HG03520 (cell line): ENCODE measurements at regions not wholly inside any gene's neighbourhood (a gene's known extent, or its start where the extent isn't known, plus 50 kb on each side); places are given as distances from the start of the nearest gene placed in this dataset.

ENCODE experiments used
- ATAC-seq: cut with Tn5 transposase; IDR thresholded peaks from one replicate; pipeline ENCODE4 v1.9.1; 2021; ENCODE audit warnings: mild to moderate bottlenecking, moderate library complexity; ENCODE audit not compliant: unreplicated experiment

DNA sequence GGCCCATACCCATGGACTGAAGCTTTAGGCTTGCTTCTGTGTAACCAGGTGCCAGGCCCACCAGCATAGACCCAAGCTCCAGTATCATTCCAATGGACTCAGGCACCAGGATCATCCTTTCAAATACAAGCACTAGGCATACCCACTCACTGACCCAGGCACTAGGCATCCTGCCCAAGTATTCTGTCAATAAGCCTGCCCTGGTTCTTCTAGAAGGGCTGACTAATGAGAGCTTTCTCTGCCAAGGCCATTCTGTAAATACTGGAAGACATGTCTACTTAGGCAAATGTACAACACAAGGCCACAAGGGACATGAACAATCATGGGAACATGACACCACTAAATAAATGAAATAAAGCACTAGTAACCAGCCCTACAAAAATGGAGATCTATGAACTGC is 352.2 kb downstream of the FSCB start:
- no peak for ATAC-seq

DNA sequence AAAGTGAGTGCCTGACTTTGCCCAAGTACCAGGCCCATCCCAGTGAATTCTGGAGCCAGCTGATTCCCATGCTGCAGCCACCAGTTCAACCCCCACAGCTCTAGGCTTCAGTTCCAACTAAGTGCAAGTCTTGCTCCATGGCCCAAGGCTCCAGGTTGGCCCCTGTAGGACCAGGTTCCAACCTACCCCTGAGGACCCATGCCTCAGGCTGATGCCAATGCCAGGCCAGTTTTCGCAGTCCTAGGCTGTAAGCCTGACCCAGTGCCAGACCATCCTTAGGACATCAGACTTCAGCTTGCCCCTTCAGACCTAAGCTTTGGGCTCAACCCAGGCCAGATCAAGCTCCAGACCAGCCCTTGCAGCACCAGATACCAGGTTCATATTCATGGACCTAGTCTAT is 352.6 kb downstream of the FSCB start:
- no peak for ATAC-seq

DNA sequence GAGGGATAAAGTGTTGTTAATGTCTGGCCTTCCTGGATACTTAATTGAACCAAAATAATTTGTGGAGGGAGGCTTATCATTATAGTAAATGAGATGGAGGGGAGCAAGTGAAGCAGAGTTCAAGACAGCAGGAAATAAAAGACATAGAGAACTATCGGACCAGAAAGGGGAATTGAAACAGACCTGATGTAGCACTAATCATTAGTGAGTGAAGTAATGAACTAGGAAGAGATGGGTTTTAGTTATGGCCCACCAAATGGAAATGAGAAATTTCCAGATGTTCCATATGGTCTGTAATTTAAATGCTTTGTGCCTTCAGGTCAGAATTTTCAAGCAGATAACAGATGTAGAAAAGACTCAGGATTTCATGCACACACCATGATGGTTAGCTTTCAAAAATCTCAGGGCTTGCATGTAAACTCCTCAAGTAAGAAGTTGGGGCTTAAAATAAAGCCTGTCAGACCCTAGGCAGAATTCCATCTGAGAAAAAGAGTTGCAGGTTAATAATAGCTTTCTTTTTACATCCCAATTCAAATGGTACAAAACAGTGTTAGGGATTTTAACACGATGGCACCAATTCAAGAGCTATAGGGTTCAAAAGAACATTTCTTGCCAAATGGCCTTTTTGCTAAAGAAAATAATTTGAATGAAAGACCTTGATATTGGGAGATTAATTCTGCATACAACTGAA is 355.8 kb downstream of the FSCB start:
- no peak for ATAC-seq

DNA sequence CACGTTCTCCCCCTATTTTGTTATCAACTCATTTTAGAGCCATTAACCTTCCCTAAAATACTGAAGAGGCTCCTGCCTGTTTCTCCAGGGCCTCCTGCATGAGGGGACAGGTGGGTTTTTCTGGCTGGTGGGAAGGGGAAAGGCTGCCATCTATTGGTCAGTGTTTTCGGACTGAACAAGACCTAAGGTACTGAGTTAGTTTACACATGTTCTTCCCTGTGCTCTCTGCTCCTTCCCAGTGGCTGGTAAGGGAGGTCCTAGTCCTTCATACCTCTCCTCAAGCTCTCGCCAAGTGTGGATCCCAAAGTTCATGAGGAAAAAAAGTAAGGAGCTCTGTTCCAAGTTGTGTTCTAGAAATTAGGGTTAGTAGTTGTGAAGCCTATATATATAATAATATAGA is 357.5 kb downstream of the FSCB start:
- ATAC-seq, result no peak

DNA sequence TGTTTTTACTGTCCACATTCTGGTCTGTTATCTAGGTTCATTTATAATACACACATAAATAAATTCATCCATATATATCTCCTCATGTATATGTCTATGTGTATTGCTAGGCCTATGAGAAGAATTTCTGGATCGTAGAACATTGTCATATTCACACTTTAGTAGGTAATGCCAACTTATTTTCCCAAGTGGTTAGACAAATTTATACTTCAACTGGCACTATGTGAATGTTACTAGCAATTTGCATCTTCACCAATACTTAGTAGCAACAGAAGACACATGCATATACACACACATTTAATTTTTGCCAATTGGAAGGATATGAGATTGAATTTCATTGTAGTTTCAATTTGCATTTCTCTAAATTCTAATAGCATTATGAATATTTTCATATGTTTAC is 365.1 kb downstream of the FSCB start:
- ATAC-seq, result no peak

DNA sequence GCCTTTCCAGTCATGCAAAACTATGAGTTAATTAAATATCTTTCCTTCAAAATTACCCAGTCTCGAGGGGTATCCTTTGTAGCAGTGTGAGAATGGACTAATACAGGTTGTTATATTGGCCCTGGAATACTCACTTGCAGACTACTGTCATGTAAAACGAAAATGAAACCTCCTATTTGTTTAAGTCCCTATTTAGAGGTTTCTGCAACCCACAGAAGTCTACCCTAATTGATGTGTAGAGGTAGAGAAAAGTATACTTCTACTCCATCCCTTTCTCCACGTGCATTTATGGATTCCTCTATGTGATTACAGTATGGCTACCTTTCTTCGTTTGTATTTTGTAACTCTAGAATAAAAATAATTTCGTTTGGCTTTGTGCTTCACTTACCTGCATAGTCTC is 371.1 kb downstream of the FSCB start:
- ATAC-seq, result no peak

DNA sequence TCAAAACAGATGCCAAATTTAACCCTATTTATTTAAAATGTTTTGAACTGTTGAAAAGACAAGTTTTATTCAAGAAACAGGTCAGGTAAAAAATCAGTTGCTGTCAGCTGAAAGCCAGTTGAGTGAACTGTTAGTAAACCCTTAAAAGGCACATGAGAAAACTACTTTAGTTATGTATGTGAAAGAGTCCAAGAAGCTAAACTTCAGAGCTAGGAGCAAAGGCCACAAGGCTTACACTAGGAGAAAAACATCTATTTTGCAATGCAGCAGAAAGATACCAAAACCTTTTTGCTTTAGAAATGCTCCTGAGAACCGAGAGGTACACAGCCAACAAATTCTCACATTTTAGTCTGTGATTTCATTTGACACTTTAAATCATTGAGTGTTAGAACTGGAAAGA is 375.2 kb downstream of the FSCB start:
- ATAC-seq, result no peak

DNA sequence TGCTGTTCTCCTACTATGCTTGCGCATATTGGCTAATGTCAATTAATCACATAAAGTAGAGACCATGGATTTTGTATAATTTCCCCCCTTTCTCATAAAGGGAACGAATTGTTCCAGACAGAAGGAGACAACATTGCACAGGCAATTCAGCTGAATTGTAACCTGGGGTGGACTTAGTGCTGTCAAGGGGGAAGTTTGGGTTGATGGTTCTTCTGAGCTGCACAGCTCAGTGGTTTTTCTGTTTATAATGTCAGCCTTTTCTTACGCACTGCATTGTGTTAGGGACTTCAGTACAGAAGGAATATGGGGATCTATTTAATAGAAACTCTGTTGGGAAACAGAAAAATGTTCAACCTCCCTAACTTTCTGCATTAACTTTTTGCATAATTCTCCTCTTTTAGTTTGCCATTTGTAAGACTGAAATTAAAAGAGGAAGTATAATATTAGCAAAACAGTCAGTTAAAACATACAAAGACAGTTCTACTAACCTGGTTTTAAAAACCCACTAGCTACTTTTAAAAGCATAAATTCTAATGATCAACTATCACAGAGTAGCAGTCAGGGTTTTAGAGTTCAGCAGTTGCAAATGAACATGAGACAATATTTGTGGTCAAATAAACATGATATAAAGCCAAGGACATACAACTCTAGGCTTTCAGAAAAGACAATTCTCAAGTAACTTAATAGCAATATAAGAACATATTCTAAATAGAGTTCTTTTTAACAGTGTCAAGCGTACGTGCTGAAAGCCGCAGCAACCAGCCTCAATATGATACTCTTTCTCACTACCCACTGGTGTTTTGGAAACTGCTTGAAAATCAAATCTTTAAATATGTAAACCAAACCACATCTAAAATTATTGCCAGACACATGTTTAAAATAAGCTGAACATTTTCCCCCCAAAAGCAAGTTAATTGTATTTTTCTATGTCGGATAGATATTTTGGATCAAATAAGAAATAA is 393.0 kb downstream of the FSCB start:
- ATAC-seq, result no peak

DNA sequence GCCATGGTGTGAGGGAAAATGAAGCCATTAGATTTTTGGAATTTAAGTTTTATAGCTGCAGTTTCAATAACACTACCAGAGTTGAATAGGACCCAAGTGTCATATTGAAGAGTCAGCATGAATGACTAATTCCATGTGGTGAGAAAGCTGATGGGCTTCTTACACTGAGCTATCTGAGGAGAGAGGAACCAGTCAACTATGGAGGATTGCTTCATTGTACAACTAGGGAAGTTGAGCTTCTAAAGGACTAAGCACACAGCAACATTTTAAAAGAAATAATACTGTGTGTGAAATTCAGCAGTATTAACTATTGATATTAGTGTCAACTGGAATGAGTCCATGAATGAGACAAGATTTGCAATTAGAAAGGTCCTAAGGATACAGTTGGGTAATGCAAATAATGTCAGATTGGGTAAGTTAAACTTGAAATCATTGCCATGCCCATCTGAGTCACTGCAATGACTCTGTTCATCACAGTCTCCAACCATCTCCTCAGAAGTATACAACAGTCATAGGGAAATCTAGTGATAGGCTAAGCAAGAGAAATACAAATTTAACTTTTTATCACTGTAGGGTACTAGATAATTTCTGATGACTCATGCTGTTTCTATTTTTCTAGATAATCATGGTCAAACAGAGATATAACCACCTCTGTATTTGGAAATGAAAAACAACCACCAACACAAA is 394.2 kb downstream of the FSCB start:
- no peak for ATAC-seq

DNA sequence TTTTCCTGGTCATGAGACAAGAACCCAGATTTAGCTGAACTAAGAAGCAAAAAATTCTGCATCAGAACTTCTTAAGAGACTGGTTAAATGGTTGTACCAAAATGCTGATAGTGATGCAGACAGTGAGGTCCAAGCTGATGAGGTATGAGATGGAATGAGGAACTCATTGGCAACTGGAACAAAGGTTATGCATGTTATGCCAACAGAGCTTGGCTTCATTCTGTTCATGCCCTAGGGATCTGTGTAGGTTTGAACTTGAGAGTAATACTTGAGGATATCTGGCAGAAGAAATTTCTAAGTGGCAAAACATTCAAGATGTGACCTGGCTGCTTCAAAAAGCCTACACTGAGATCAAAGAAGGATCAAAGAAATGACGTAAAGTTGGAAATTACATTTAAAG is 398.0 kb downstream of the FSCB start:
- no peak for ATAC-seq

DNA sequence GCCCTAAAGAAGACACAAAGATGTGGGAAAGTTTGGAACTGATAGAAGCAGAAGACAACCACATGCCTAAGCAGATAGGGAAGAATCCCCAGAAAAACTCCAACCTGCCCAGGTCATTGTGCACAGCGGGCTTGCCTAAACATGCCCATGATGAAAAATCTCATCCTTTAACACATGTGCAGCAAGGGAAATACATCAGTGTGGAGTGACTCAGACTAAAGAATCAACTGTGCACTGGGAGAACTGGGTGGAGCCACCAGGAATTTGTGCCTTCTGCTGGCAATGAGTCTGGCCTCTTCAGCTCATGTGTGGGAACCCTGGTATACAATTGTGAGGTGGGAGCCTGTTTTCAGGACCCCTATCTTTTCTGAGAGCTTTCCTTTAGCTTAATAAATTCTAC is 398.5 kb downstream of the FSCB start:
- no peak for ATAC-seq

DNA sequence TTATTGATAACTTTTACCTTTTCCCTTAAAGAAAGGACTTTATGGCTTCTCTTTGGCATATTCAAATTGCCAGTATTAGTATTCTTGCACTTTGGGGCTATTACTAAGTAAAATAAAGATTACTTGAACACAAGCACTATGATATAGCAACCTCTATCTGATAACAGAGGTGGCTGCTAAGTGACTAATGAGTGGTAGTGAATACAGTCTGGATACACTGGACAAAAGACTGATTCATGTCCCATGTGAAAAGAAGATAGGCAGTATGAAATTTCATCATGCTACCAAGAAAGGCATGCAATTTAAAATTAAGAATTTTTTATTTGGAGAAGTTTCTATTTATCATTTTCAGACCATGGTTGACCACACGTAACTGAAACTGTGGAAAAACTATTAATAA is 399.9 kb downstream of the FSCB start:
- ATAC-seq, result no peak

DNA sequence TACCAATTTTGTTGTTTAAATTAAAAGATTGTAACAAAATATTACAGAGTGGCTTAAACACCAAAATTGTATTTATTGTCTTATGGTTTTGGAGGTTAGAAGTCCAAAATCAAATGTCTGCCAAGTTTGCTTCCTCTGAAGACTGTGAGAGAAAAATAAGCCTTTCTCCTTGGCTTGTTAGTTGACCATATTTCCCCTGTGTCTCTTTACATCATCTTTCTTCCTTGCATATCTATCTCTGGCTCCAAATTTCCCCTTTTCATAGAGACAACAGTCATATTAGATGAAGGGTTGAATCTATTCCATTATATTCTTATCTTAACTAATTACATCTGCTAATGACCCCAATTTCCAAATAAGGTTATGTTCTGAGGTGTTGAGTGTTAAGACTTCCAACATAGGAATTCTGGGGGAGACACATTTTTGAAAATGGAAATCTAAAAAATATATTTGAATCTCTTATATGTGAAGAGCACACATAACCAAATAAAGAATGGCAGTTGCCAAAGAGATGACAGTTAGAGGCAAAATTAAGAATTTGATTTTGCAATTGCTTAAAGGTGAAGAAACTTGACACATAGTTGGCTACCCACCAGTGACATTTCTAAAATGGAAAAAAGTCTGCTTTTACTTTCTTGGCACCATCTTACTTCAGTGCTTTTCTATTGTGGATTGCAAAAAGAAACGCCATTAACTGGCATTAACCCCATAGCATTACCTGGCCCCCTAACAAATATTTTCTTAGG is 407.2 kb downstream of the FSCB start:
- ATAC-seq, result no peak

DNA sequence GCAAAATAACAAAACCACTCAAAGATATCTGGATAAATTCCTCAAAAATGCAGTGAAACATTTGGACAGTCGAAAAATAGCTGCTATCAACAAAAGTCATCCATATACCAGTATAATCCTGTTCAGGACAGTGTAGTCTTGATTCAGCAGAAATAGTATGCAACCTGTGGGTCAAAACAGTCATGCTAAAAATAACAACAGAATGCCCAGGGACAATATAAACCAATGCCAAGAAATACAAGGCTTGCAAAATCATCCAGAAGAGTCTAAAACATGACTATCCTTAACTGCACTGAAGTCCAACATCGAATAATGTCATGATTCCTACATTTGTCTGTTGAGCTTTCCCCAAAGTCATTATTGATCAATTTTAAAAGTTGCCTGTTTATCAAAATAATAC is 425.9 kb downstream of the FSCB start:
- ATAC-seq, result no peak

DNA sequence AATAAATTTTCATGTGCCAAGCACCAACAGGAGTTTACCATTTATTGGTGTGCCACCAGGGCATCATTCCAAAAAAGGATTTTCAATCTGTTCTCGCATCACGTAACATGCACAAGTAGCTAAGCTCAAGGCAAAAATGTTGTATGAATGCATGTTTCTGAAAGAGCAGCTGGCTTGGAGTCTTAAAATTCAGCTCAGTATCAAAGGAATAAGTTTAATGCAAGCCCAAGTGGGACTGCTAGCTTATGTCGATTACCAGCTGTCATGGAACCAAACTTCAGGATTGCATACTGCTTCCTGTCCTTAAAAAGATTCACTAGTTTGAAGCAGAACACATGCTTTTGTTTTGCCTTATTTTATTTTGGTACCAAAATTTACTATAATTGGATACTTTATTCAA is 437.0 kb downstream of the FSCB start:
- ATAC-seq, result no peak

DNA sequence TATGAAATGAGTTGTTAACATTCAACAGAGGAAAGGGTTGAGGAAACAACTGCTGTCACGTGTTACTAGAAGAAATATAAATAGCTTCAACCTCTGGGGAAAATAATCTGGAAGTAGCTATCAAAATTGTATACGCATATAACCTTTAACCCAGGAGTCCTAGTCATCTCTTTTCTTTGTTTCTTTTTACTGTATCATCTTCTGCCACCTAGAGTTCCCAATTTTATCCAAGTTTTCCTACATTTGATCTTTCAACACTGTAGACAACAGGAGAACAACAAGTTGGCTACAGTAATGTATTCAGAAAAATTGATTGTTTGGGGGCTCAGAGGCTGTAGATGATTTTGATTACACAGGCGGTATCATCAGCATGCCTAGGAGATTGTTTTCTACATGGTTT is 453.7 kb downstream of the FSCB start:
- ATAC-seq, result no peak

DNA sequence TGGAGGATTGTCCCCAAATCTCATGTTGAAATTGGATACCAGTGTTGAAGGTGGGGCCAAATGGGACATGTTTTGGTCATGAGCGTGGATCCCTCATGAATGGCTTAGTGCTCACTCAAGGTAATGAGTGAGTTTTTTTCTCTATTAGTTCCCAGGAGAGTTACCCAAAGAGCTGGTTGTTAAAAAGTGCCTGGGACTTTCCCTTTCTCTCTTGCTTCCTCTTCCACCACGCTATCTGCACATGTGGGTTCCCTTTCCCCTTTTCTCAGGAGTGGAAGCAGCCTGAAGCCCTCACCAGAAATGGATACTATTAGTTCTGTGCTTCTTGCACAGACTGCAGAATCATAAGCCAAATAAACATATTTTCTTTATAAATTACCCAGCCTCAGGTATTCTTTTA is 465.4 kb downstream of the FSCB start:
- ATAC-seq, result no peak

DNA sequence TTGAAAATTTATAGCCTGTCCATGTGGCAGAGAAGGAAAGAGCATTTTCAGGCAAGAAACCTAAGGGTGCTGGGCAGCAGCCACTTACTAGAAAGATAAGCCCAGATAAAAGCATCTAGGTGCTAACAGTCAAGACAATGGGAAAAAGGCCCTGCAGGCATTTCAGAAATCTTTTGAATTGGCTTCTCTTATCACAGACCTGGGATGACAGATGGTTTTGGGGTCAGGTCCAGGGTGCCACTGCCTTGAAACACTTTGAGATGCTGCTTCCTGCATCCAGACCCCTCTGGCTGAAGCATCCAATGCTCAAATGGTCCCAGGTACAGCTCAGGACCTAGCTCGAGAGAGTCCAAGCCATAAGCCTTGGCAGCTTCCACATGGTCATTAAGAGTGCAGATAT is 466.5 kb downstream of the FSCB start:
- ATAC-seq, result no peak

DNA sequence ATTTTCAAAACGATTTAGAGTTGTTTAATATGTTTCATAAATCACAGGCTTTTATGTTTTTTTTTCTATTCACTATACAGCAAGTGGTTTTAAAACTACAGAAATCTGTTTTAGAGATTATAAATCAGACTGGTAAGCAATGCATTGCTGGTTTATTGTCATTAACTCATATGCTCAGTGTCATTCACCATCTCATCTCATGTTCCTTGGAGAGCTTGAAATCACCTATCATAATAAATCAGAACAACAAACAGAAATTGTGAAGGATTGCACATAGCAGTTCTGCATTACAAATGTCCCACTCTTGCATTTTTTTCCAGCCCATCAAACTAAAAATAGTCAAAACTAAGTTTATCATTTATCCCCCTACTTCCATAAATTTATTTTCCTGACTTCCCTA is 470.8 kb downstream of the FSCB start:
- no peak for ATAC-seq

DNA sequence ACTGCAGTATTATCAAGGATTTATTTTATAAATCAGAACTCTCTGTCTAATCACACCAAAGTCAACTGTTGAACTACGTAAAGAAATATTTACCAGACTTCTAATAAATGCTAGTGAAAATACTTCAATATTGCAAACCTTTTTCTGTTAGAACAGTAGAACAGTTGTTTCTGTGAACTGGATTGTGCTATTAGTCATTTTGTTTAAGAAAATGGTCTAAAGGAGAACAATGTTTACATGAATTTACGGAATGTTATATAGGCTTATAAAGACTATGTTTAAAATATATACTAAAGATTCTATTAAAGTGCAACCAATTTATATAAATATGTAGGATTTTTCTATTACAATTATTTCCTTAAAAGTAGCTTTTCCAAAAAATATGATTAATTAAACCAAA is 471.4 kb downstream of the FSCB start:
- no peak for ATAC-seq

DNA sequence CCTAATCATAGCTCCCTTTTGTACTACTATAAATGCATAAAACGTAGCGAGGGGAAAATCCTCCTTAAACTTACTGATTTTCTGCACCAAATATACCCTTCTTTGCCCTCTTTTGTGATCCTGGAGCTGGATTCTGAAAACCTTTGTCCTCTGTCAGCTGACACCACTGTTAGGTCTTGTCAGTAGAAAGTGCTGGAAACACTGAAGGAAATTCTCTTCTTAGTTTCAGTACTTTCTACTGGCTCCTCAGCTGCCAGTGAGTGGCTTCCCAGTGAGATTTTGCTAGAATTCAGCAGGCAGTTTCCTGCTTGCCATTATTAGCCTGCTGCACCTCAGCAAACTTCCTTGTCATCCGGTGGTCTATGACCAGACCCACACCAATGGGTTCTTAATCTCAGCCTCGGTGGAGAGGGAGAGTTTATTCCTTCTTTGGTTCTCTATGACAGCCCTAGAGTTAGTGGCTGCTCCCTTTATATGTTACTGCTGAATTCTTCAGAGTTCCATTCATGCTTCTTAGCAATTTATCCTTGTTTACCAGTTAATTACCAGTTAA is 476.2 kb downstream of the FSCB start:
- ATAC-seq, result no peak
